Chondrocyte (in vitro differentiated cells): ENCODE measurements at regions not wholly inside any gene's neighbourhood (a gene's known extent, or its start where the extent isn't known, plus 50 kb on each side); places are given as distances from the start of the nearest gene placed in this dataset.

ENCODE experiments used
- DNase-seq: peaks from one replicate; pipeline ENCODE4 v3.0.0; 2021; ENCODE audit warnings: mixed read lengths, low spot score
- H3K27ac Mint-ChIP-seq: one replicate; pipeline ENCODE4 v1.8.0; 2021; ENCODE audit warnings: mild to moderate bottlenecking, moderate library complexity, mixed read lengths; ENCODE audit not compliant: unreplicated experiment
- H3K27me3 Mint-ChIP-seq: 2 replicates; pipeline ENCODE4 v1.8.0; 2021; ENCODE audit warnings: low read depth, mixed read lengths
- H3K36me3 Mint-ChIP-seq: 2 replicates; pipeline ENCODE4 v1.8.0; 2021; ENCODE audit warnings: low read depth, mixed read lengths
- H3K4me1 Mint-ChIP-seq: 2 replicates; pipeline ENCODE4 v1.8.0; 2021; ENCODE audit warnings: low read depth, mild to moderate bottlenecking, mixed read lengths
- H3K4me3 Mint-ChIP-seq: one replicate; pipeline ENCODE4 v1.8.0; 2021; ENCODE audit warnings: mild to moderate bottlenecking, moderate library complexity, mixed read lengths; ENCODE audit not compliant: unreplicated experiment
- H3K9me3 Mint-ChIP-seq: 2 replicates; pipeline ENCODE4 v1.8.0; 2021; ENCODE audit warnings: low read depth, mixed read lengths
- CTCF ChIP-seq: fragments of 200-600 bp; sonication (generic); IDR thresholded peaks from 2 replicates; pipeline ENCODE4 v1.5.0; 2021; ENCODE audit warnings: antibody characterized with exemption, mild to moderate bottlenecking, moderate library complexity

DNA sequence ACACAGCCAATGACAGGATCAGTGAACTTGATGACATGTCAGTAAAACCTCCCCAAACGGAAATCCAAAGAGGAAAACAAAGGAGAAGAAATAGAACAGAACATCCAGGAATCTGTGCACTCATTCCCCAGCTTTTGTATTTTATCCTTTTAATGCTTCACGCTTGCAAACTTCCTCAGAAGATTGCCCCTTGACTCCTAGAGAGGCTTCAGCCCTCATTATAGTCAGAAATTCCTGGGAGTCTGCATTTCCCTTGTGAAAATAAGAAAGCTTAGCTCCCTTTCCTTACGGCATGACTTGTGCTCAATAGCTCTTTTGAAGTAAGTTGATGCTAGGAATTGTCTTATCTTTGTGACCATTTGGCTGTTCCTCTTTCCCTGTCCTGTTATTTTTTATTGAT is 313.6 kb upstream of the OPRM1 start:
- Mint-ChIP-seq H3K4me1 (peaks cover 7% of the 10 kb centered on the region), H3K36me3 (no peaks in the 10 kb centered on the region), H3K27me3 (peaks cover 2% of the 10 kb centered on the region), H3K27ac (no peak overlapping the region), H3K4me3 (no peak overlapping the region), H3K9me3 (peaks cover 2% of the 10 kb centered on the region)
- DNase-seq = no peak
- no peak for TF ChIP-seq CTCF

GRCh38 chr6:153720732-153721131 is 318.3 kb upstream of the OPRM1 start:
- no peak overlapping the region for H3K27ac Mint-ChIP-seq
- H3K9me3 Mint-ChIP-seq = peaks cover 2% of the 10 kb centered on the region
- H3K4me3 Mint-ChIP-seq = no peak overlapping the region
- DNase-seq = no peak
- TF ChIP-seq CTCF = no peak
- peaks cover 5% of the 10 kb centered on the region for H3K27me3 Mint-ChIP-seq
- no peaks in the 10 kb centered on the region for H3K36me3 Mint-ChIP-seq
- H3K4me1 Mint-ChIP-seq = no peaks in the 10 kb centered on the region

DNA sequence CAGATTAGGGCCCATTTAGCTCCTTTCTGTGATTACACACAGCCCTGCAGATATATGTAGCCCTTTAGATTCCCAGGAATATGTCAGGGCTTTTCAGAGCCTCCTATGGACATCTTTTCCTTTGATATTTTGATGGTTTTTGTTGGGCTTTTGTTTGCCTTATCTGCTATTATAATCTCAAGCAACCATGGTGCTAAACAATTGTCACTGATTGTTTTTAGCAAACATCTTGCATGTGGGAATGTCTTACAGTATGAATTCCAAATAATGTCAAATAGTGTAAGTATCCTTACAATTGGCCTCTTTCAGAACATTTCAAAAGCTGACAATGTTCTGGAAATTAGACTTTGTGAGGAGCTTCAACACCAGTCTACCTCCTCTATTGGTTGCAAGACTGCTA is 333.6 kb upstream of the OPRM1 start:
- Mint-ChIP-seq H3K36me3 (no peaks in the 10 kb centered on the region), H3K27me3 (peaks cover 1% of the 10 kb centered on the region), H3K4me1 (no peaks in the 10 kb centered on the region), H3K4me3 (no peak overlapping the region), H3K9me3 (peaks cover 11% of the 10 kb centered on the region), H3K27ac (no peak overlapping the region)
- TF ChIP-seq CTCF = no peak
- DNase-seq = no peak

GRCh38 chr6:153702671-153703070 is 336.4 kb upstream of the OPRM1 start:
- Mint-ChIP-seq H3K4me3 (no peak overlapping the region), H3K36me3 (no peaks in the 10 kb centered on the region), H3K27ac (no peak overlapping the region), H3K27me3 (peaks cover 1% of the 10 kb centered on the region), H3K4me1 (peaks cover 9% of the 10 kb centered on the region), H3K9me3 (peaks cover 11% of the 10 kb centered on the region)
- no peak for DNase-seq
- no peak for TF ChIP-seq CTCF

DNA sequence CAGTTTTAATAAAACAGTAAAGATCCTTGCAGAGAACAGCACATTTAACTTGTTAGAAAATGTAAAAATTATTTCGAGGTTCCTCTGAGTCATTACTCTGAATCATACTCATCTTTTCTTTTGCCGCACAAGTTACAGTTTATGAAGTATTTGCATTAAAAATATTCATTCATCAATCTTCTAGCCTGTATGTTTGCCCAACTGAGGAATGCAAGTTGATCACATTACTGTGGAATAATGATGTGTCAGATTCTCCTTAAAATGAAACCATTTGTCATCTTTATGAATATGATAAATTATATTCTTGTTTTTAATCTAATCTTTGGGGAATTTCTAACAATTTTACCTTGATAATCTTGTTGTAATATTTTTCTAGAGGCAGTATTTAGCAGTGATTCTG is 340.4 kb upstream of the OPRM1 start:
- H3K27me3 Mint-ChIP-seq = peaks cover 1% of the 10 kb centered on the region

More for the DNA sequence above, 340.4 kb upstream of the OPRM1 start:
- no peaks in the 10 kb centered on the region for H3K36me3 Mint-ChIP-seq
- H3K4me3 Mint-ChIP-seq = no peak overlapping the region
- H3K9me3 Mint-ChIP-seq = no peaks in the 10 kb centered on the region
- TF ChIP-seq CTCF = no peak
- no peak overlapping the region for H3K27ac Mint-ChIP-seq
- no peak for DNase-seq
- peaks cover 9% of the 10 kb centered on the region for H3K4me1 Mint-ChIP-seq
